ENCODE measurements at regions not wholly inside any gene's neighbourhood (a gene's known extent, or its start where the extent isn't known, plus 50 kb on each side); places are given as distances from the start of the nearest gene placed in this dataset.

DNA sequence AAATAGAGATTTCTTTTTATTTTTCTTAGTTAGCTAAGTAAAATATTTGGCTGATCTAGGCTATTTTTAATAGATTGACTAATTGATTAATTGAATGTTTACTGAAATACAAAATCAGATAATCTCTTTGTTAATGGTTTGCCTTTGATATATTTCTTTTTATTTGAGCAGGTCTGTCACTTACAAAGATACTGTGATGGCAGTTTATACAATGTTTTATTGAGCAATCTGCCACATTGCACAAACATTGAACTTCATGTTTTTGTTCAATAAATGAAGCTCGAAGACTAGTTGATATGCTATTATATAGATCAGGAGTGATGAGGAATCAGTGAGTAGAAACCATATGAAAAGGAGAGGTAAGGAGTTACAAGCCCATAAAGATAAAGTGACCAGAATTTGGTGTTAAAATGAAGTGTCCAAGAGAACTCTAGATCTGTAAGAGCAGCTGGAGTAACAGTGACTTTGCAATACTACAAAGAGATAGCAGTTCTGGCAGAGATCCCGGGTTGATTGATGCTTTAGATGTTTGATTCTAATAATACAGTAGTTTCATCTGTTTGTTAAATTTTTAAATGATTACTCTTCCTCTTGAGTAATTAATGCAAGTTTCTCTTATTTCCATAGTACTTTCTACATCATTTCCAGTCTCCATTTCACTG is 574.2 kb downstream of the CCDC85A start:
- Histone ChIP-seq H3K36me3 (replicated peaks) (no peaks in the 10 kb centered on the region), H3K4me3 (ENCODE audit: low read depth, low read length) (no peak overlapping the region), H3K27ac (no peak overlapping the region), H3K27me3 (replicated peaks) (no peaks in the 10 kb centered on the region)
- DNase-seq, result no peak
- in situ Hi-C loops (cut with HindIII; ENCODE audit: low pct_ligation_motif_present, low sequenced_read_pairs), result no loop called here
- TF ChIP-seq, protein P1, sequence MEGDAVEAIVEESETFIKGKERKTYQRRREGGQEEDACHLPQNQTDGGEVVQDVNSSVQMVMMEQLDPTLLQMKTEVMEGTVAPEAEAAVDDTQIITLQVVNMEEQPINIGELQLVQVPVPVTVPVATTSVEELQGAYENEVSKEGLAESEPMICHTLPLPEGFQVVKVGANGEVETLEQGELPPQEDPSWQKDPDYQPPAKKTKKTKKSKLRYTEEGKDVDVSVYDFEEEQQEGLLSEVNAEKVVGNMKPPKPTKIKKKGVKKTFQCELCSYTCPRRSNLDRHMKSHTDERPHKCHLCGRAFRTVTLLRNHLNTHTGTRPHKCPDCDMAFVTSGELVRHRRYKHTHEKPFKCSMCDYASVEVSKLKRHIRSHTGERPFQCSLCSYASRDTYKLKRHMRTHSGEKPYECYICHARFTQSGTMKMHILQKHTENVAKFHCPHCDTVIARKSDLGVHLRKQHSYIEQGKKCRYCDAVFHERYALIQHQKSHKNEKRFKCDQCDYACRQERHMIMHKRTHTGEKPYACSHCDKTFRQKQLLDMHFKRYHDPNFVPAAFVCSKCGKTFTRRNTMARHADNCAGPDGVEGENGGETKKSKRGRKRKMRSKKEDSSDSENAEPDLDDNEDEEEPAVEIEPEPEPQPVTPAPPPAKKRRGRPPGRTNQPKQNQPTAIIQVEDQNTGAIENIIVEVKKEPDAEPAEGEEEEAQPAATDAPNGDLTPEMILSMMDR (IDR thresholded peaks at IDR 0.05; ENCODE audit: low read depth, low read length, missing control alignments), result no peak

DNA sequence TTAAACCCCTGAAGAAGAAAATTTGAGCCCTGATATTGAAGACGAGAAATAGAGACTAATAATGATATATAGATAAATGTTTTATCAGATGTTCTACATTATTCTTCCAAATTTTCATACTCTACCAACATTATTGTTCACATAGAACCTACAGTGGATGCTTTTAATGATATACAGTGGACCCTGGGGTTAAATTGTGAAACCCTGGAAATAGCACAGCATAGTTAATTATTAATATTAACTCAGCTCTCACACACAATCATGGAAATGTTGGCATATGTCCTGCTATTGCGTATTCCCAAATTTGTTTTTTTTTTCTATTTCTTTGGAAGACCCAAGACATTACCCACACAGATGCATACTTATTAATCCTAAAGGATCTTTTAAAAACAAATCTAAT is 579.9 kb downstream of the CCDC85A start:
- in situ Hi-C loops (cut with HindIII; ENCODE audit: low pct_ligation_motif_present, low sequenced_read_pairs), result no loop called here

DNA sequence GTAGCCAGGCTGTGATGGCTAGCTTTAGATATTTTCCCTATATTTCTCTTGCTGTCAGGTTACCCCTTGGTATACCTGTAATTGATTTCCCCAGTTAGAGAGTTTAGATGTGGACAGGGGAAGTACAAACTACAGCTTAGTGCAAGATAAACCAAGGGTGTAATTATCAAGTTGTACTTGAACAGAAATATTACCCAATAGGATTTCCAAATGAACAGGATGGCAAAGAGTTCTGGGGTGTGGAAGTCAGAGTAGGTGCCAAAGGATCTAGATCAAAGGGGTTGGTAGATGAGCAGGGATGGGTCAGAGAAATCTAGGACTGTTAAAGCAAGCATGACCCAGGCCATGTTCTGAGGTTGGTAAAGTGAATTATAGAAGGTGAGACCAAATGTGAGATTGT is 585.2 kb downstream of the CCDC85A start:
- H3K36me3 ChIP-seq (replicated peaks), result no peaks in the 10 kb centered on the region
- H3K4me3 ChIP-seq (ENCODE audit: low read depth, low read length), result no peak overlapping the region
- in situ Hi-C loops (cut with HindIII; ENCODE audit: low pct_ligation_motif_present, low sequenced_read_pairs), result no loop called here
- no peaks in the 10 kb centered on the region for H3K27me3 ChIP-seq (replicated peaks)
- no peak for DNase-seq
- TF ChIP-seq, protein P1 (IDR thresholded peaks at IDR 0.05; ENCODE audit: low read depth, low read length, missing control alignments), result no peak
- H3K27ac ChIP-seq, result no peak overlapping the region

More for the DNA sequence above, 579.9 kb downstream of the CCDC85A start:
- H3K27me3 ChIP-seq (replicated peaks), result no peaks in the 10 kb centered on the region
- no peak for DNase-seq
- TF ChIP-seq, protein P1 (IDR thresholded peaks at IDR 0.05; ENCODE audit: low read depth, low read length, missing control alignments), result no peak
- H3K36me3 ChIP-seq (replicated peaks), result no peaks in the 10 kb centered on the region
- no peak overlapping the region for H3K4me3 ChIP-seq (ENCODE audit: low read depth, low read length)
- H3K27ac ChIP-seq, result no peak overlapping the region

DNA sequence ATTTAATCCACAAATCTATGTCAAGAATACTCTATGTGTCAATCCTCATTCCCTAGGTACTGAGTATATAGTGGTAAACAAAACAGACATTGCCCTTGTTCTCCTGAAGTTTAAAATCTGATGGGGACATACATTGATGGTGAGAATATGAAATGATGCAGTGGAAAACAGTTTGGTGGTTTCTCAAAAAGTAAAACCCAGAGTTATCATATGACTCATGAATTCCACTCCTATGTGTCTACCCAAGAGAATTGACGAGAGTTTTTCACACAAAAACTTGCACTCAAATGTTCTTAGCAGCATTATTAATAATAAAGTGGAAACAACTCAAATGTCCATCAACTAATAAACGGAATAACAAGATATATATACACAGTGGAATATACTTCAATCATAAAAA is 586.7 kb downstream of the CCDC85A start:
- in situ Hi-C loops (cut with HindIII; ENCODE audit: low pct_ligation_motif_present, low sequenced_read_pairs), result no loop called here
- no peak for DNase-seq

DNA sequence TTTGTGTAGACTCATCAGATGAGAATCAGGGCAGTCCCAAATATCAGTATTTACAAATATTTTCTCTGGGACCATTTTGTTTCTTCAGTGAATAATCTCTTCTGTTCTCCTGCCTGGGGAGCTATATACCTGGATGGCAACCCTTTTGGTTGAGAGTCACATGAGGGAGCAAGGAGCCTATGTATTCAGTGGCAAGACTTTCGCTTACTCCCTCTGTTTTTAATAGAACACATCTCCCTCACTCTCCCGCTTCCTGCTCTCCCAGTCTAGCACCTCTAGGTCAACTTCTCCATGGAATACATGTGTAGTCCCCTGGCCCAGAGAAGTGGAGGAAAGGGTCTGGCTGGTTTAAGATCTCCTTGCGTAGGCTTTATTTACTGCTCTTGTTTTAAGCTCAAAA is 600.3 kb downstream of the CCDC85A start:
- in situ Hi-C loops (cut with HindIII; ENCODE audit: low pct_ligation_motif_present, low sequenced_read_pairs), result no loop called here
- Histone ChIP-seq H3K4me3 (ENCODE audit: low read depth, low read length) (no peak overlapping the region), H3K27me3 (replicated peaks) (no peaks in the 10 kb centered on the region), H3K27ac (no peak overlapping the region), H3K36me3 (replicated peaks) (no peaks in the 10 kb centered on the region)
- TF ChIP-seq, protein P1 (IDR thresholded peaks at IDR 0.05; ENCODE audit: low read depth, low read length, missing control alignments), result no peak
- DNase-seq, result no peak

More for the DNA sequence above, 586.7 kb downstream of the CCDC85A start:
- Histone ChIP-seq H3K36me3 (replicated peaks) (no peaks in the 10 kb centered on the region), H3K27me3 (replicated peaks) (no peaks in the 10 kb centered on the region), H3K27ac (no peak overlapping the region), H3K4me3 (ENCODE audit: low read depth, low read length) (no peak overlapping the region)
- TF ChIP-seq, protein P1 (IDR thresholded peaks at IDR 0.05; ENCODE audit: low read depth, low read length, missing control alignments), result no peak

DNA sequence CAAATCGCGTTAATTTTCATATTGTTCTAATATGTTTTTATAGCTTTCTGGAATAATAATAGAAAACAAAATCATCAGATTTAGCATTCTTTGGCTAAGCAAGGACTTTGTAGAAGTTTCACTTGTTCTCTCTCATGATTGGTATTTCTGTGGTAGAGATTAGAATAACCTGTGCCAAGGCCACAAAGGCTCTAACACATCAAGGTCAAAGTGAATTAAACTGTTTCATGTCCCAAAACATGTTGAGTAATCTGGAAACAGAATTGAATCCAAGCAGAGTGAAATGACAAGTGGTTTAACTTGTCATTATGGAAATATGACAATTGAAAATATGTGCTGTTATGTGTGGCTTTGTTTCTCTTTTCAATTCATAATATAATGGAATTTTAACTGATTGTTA is 617.4 kb downstream of the CCDC85A start:
- TF ChIP-seq, protein P1 (IDR thresholded peaks at IDR 0.05; ENCODE audit: low read depth, low read length, missing control alignments), result no peak
- in situ Hi-C loops (cut with HindIII; ENCODE audit: low pct_ligation_motif_present, low sequenced_read_pairs), result no loop called here
- Histone ChIP-seq H3K4me3 (ENCODE audit: low read depth, low read length) (no peak overlapping the region), H3K36me3 (replicated peaks) (no peaks in the 10 kb centered on the region), H3K27ac (no peak overlapping the region), H3K27me3 (replicated peaks) (no peaks in the 10 kb centered on the region)
- DNase-seq, result no peak
